Cardiac septum (tissue), 1 donor: ENCODE measurements at regions not wholly inside any gene's neighbourhood (a gene's known extent, or its start where the extent isn't known, plus 50 kb on each side); places are given as distances from the start of the nearest gene placed in this dataset.

ENCODE experiments used
- DNase-seq: peaks from one replicate; pipeline ENCODE4 v3.0.0-alpha.2; 2020; ENCODE audit warnings: low spot score
- intact Hi-C: fragments of 100-400 bp; cut with DNase I; formaldehyde crosslinking; loops from one replicate; pipeline ENCODE4 v1.14.0; 2022
- donor health status: DM: no; HTN: no; CAD: no.

GRCh38 chr1:199856216-199856780 lies 171.2 kb upstream of the NR5A2 start:
- intact Hi-C loops = no loop called here
- DNase-seq = no peak

DNA sequence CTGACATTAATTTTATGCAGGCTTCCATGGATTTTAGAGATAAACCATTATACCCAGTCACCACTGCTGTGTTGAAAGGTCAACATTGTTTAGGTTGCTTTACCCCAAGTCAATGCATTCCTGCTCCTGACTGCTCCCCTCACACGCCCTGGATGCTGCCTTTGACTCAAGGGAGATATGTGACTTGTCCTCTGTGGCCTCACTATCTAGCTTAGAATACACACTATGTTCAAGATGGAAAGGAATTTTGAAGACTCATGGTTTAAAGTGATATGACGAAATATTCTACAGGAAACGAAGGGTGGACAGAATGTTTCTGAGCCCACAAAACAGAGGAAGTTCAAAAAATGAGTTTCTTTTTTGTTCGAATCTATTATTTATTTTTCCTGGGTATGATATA lies 170.4 kb upstream of the NR5A2 start:
- DNase-seq = no peak
- intact Hi-C loops = no loop called here

DNA sequence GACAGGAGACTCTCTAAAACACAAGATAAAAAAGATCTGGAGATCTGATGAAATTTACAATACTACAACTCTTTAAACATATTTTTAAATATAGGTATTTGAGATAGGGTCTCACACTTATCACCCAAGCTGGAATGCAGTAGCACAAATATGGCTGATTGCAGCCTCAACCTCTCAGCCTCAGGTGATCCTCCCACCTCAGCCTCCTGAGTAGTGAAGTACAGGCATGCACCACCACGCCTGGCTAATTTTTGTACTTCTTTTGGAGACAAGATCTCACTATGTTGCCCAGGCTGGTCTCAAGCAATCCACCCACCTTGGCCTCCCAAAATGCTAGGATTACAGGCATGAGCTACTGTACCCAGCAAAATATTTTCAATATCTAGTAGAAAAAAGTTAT lies 170.0 kb upstream of the NR5A2 start:
- intact Hi-C loops = no loop called here
- DNase-seq = no peak

- no peak for DNase-seq
- intact Hi-C loops = no loop called here
Observed at GRCh38 chr1:199858171-199858570, 169.3 kb upstream of the NR5A2 start.

- DNase-seq = no peak
- intact Hi-C loops = no loop called here
Observed at GRCh38 chr1:199858856-199859255, 168.7 kb upstream of the NR5A2 start.

DNA sequence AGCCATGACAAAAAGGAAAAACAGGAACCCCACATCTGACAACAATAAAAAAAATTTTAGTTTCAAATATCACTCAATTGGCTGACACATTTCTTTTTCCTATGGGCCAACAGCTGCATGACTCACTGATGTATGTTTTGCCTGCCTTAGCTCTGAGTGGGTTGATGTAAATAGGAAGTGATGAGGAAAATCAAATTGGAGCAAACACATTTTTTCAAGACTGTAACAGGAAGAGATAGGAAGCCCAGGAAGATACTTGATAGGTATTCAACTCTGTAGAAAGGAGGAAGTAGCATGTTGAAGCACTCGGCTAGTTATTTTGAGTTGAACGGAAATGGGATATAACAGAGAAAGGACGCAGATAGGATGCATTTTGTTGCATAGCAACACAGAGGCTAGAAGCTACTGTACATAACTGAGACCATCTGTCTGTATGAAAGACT lies 168.0 kb upstream of the NR5A2 start:
- DNase-seq = no peak

GRCh38 chr1:199861020-199861795 lies 166.3 kb upstream of the NR5A2 start:
- intact Hi-C loops = no loop called here
- DNase-seq = no peak

More for the DNA sequence above, 168.0 kb upstream of the NR5A2 start:
- intact Hi-C loops = no loop called here

DNA sequence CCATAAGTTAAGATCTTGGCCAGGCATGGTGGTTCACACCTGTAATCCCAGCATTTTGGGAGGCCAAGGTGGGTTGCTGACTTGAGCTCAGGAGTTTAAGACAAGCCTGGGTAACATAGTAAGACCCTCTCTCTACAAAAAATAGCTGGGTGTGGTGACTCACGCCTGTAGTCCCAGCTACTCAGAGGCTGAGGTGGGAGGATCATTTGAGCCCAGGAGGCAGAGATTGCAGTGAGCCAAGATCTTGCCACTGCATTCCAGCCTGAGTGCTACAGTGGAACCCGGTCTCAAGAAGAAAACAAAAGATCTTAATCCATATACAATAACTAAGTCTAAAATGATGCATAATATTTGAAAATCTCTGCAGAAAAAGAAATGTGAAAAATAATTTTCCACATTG lies 165.5 kb upstream of the NR5A2 start:
- DNase-seq = no peak

GRCh38 chr1:199866210-199866617 lies 161.3 kb upstream of the NR5A2 start:
- no peak for DNase-seq
- intact Hi-C loops = no loop called here

More for the DNA sequence above, 165.5 kb upstream of the NR5A2 start:
- intact Hi-C loops = no loop called here

DNA sequence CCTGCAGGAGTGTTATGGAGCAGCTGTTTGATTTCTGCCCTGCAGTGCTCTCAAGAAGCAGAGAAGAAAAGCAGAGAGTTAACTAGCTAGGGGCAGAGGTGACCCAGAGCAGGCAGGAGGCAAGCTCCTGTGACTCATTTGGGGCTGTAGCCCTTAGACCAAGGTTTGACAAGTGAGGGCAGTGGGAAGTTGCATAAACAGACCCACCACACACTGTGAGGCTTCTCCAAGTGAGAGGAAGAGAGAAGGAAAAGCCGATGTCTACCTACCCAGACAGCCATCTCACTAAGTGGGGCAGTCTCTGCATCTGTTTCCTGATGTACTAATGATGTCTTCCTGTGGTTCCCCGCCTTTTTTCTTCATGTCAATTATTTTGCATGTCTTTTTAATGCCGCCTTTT lies 159.9 kb upstream of the NR5A2 start:
- intact Hi-C loops = no loop called here
- DNase-seq = no peak

DNA sequence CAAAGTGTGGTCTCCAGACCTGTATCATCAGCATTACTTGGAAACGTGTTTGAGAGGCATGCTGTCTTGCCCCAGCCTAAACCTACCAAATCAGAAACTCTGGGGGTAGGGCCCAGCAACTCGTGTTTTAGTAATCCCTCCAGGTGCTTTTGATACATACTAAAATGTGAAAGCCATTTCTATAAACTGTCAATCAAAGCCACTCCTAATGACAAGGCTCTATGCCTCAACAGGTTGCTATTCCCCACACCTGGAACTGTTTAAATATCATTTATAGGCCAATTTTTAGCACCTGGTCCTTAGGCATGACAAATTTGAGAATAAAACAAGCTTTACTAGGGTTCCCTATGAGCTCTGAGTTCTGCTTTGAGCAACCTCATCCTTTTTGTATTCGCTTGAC lies 158.7 kb upstream of the NR5A2 start:
- intact Hi-C loops = no loop called here
- DNase-seq = no peak

GRCh38 chr1:199875337-199875736 lies 152.2 kb upstream of the NR5A2 start:
- DNase-seq = no peak
- intact Hi-C loops = no loop called here

GRCh38 chr1:199875856-199876255 lies 151.7 kb upstream of the NR5A2 start:
- intact Hi-C loops = no loop called here
- DNase-seq = no peak

DNA sequence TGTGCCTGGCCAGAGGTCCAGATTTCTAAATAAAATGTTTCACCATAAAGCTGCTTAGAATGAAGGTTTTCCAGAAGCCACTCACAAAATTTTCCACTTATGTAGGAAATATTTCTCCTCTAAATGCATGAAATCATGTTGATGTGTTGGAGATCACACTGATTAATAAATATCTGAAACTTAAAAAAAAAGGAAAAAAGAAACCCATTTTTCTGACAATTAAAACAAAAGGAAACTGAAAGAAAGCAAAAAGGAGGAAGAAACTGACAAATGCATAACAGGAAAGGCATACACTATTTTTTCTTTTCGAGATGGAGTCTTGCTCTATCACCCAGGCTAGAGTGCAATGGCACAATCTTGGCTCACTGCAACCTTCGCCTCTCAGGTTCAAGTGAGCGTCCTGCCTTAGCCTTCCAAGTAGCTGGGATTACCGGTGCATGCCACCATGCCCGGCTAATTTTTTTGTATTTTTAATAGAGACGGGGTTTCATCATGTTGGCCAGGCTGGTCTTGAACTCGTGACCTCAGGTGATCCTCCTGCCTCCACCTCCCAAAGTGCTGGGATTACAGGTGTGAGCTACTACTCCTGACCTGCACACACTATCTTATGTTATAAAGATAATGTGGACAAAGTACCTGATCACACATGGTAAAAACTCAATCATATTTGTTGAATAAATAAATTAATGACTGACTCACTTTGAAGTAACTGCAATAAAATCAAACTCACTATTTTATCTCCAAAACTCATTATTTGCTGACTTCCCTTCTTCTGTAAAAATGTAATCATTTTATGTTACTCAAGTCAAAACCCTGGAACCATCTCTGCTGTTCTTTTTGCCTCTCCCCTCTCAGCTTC lies 149.8 kb upstream of the NR5A2 start:
- DNase-seq = no peak
- intact Hi-C loops = no loop called here

- intact Hi-C loops = no loop called here
- DNase-seq = no peak
Observed at GRCh38 chr1:199878823-199879222, 148.7 kb upstream of the NR5A2 start.

DNA sequence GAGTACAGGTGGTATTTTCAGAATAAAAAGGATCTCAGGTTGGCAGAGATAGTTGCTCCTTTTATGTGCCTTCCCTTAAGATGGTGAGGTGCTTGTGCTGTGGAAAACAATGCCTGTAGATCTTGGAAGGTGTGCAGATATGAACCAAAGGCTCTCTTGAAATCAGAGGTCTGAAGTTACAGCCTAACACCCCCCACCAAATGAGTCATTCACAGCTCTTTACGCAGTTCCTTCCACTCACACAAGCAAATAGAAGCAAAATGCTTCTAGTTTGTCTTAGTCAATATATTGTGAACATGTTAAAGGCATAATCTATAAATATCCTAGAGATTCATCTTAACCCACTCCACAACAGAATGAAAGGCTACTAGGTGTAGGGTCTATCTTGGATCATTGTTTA lies 128.9 kb upstream of the NR5A2 start:
- no peak for DNase-seq
- intact Hi-C loops = no loop called here

GRCh38 chr1:199901341-199901740 lies 126.2 kb upstream of the NR5A2 start:
- intact Hi-C loops = no loop called here
- DNase-seq = no peak

GRCh38 chr1:199907361-199907760 lies 120.1 kb upstream of the NR5A2 start:
- no peak for DNase-seq
- intact Hi-C loops = no loop called here

GRCh38 chr1:199909137-199909536 lies 118.4 kb upstream of the NR5A2 start:
- intact Hi-C loops = no loop called here
- DNase-seq = no peak

- intact Hi-C loops = no loop called here
- no peak for DNase-seq
Observed at GRCh38 chr1:199913318-199913717, 114.2 kb upstream of the NR5A2 start.

- intact Hi-C loops = no loop called here
- no peak for DNase-seq
Observed at GRCh38 chr1:199914546-199914945, 113.0 kb upstream of the NR5A2 start.
